Transverse colon (tissue), 3 donors: ENCODE measurements at regions not wholly inside any gene's neighbourhood (a gene's known extent, or its start where the extent isn't known, plus 50 kb on each side); places are given as distances from the start of the nearest gene placed in this dataset.

Experiments used
- POLR2A ChIP-seq: fragments of 450-650 bp; IDR thresholded peaks from one replicate; pipeline ENCODE4 v1.6.1; 2016; ENCODE audit warnings: antibody characterized with exemption, mild to moderate bottlenecking, moderate library complexity
- TF ChIP-seq, protein P1 (sequence below), 5 experiments: fragments of 200-600 bp in 3 of 5; fragments of 450-650 bp in 2 of 5; sonication (generic) in 3 of 5; IDR thresholded peaks; 1 replicate in 2 of 5; 2 replicates in 3 of 5; pipeline ENCODE4 v1.5.1; 2016 to 2017; ENCODE audit warnings: antibody characterized with exemption in 5 of 5, inconsistent platforms in 3 of 5, mild to moderate bottlenecking in 2 of 5, moderate library complexity in 1 of 5

DNA sequence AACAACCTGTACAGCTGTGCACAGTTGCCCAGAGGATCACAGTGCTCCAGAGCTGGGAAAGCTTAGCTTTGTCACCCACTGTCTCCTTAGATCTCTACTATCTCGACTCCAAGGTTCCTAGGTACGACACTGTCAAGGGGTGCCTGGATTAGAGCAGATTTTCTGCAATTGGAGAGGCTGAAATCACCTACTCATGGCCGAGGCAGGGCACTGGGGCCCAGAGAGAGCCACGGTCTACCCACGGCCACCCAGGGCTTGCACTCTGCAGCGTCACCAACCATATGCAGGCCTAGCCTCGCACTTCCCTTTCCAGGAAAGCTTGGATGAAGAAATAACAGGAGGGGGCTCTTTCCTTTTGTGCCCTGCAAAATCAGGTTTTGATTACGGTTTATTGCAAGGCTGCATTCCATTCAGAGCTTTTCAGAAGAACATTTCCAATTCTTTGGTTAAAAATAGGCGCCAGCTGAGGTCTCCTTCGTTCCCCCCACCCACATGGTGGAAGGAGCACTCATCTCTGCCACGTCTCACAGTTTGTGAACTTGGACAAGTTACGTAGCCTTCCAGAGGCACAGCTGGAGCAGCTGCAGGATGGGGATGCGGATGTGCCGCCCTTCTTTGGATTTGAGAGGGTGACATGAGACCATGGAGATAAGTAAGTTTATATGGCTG, 80.0 kb downstream of the IRX5 start:
- TF ChIP-seq, protein P1, sequence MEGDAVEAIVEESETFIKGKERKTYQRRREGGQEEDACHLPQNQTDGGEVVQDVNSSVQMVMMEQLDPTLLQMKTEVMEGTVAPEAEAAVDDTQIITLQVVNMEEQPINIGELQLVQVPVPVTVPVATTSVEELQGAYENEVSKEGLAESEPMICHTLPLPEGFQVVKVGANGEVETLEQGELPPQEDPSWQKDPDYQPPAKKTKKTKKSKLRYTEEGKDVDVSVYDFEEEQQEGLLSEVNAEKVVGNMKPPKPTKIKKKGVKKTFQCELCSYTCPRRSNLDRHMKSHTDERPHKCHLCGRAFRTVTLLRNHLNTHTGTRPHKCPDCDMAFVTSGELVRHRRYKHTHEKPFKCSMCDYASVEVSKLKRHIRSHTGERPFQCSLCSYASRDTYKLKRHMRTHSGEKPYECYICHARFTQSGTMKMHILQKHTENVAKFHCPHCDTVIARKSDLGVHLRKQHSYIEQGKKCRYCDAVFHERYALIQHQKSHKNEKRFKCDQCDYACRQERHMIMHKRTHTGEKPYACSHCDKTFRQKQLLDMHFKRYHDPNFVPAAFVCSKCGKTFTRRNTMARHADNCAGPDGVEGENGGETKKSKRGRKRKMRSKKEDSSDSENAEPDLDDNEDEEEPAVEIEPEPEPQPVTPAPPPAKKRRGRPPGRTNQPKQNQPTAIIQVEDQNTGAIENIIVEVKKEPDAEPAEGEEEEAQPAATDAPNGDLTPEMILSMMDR (IDR thresholded peaks at IDR 0.05) = no peak
- TF ChIP-seq POLR2A = no peak
